H4 (cell line): ENCODE measurements at regions not wholly inside any gene's neighbourhood (a gene's known extent, or its start where the extent isn't known, plus 50 kb on each side); places are given as distances from the start of the nearest gene placed in this dataset.

ENCODE experiments used
- DNase-seq: peaks from one replicate; pipeline ENCODE4 v3.0.0-alpha.2; 2015; ENCODE audit warnings: low spot score

DNA sequence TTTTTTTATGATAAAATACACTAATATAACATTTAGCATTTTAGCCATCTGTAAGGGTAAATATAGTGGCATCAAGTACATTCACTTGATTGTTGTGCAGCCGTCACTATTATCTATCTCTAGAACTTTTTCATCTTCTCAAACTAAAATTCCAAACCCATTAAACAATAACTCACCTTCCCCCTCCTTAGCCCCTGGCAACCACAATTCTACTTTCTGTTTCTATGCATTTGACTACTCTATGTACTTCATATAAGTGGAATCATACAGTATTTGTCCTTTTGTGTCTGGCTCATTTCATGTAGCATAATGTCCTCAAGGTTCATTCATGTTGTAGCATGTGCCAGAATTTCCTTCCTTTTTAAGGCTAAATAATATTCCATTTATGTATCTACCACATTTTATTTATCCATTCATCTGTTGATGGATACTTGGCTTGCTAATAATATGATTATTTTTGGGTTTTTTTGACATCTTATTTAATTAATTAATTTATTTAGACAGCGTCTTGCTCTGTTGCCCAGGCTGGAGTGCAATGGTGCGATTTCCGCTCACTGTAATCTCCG lies 69.6 kb upstream of the MACF1 start:
- DNase-seq: no peak

DNA sequence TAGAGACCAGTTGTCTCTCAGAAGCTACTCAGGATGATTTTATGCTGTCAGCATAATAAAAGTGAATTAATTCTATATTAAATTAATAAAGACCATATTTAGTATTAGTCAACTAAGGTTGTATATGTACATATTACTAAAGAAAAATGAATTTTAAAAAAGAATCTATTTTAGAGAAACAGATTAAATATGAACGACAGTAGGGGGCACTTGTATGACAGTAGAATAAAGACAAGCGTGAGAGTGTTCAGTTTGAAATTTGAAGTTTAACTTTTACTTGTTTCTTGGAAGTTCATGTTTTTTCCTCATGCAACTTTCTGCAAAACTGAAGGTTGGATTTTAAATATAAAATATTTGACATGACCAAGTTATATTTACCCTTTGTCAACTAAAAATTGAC lies 67.9 kb upstream of the MACF1 start:
- no peak for DNase-seq

DNA sequence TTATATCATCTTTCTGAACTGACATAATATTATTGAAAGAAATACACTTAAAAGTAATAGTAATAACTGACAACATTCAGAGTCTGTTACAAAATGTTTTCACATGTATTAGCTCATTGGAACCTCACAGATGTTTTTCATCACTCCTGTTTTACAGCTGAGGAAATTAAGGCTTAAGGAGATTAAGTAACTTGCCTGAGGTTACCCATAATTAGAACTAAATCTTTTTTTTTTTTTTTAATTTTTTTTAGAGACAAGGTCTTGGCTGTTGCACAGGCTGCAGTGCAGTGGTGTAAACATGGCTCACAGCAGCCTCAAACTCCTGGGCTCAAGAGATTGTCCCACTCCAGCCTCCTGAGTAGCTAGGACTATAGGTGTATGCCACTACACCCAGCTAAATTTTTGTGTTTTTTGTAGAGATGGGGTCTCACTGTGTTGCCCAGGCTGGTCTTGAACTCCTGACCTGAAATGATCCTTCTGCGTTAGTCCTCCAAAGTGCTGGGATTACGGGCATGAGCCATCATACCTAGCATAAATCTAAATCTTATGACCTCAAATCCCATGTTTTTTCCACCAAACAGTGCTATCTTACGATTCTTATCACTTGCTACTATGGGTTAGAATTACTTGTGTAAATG lies 64.7 kb upstream of the MACF1 start:
- DNase-seq: no peak

DNA sequence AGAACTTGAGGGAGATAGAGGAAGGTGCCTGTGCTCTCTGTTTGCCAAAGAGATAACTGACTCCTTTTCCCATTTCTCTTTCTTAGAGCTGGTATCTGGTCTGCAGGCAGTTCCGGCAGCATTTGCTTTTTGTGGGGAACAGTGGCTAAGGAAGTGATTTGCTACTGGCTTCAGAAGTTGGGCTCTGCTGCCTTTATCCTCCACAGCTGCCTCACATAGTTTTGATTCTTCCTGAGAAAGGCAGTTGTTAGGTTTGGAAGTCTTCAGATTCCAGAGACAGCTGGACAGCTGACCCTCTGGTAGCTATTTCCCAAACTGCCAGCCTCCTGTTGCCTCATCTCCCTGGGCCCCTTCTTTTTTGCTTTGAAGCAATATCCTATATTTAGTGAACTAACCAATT lies 62.6 kb upstream of the MACF1 start:
- DNase-seq: no peak

DNA sequence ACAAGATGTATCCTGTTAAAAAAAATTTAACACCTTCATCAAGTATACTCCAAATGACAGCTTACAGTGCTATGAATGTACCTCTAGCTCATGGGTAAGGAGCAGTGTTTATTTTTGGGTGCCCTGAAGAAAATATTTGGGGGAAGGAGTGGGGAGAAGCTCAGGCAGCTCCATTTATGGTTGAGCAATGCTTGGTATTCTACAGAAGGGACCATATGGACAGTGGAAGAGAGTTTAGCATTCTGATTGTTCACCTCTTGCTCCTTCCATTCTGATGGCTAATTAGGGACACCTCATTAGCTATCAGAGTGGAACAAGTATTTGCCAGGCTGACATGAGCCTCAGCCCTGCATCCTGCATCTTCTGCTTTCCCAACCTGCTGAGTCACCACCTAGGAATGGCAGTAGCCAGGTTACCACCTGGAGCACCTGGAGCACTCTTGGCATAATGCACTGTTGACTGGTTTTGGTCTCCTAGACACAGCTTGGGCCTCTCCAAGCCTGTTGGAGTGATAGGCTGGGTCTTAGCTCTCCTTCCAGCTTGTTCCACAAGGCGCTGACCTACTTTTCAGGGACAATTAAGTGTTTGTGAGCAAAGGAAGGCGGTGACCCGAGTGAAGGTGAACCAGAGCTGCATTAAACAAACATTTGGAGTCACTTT lies 62.0 kb upstream of the MACF1 start:
- DNase-seq: no peak

DNA sequence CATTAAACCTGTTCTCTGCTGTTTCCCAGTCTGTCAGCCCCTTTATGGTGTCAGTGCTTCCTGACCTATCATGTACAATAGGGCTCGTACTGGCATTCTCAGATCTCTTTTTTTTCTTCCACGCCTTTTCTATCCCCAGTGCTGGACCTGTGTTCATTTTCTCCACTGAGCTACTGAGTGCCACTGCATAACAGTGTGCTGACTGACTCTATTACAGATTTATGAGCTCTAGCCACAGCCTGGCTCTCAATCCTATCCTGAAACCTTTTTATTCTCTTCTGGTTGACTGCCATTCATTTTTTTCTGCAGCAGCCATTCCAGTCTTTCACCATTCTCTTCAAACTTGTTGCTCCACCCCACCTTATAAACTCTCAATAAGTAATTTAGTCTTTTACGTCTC lies 59.6 kb upstream of the MACF1 start:
- DNase-seq: no peak

DNA sequence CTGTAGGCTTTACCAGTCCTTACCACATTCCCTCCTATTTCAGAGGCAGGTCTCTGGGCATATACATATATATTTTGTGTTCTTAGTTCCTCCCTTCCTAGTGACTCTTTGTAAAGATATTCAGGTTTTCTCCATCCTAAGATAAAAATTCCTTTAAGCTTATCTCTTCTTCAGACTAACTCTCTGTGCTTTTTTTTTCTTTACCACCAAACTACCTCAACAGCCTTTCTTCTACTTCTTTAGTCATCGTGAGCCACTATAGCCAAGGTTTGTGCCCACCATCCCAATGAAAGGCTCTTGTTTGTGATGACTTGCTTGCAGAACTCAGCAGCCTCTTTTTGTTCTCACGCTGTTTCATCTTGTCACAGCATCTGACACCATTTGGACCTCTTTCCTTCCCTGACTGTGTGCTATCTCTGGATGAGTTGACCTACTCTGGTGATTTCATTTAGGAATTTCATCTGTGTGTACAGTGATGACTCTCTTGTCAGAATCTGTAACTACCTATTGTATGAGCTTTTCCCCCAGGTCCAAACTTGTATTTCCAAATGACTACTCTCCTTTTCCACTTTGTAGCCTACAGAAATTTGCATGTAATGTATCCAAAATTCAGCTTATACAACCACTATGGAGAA lies 59.0 kb upstream of the MACF1 start:
- DNase-seq: no peak

DNA sequence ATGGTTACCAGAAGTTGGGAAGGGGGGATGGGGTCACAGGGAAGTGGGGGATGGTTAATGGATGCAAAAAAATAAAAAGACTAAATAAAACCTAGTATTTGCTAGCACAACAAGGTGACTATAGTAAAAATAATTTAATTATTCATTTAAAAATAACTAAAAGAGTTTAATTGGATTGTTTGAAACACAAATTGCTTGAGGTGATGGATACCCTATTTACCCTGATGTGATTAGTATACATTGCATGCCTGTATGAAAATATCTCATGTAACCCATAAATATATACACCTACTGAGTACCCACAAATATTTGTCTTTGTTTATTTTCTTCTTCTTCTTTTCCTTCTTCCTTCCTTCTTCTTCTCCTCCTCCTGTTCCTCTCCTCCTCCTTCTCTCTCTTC lies 57.8 kb upstream of the MACF1 start:
- DNase-seq: no peak

DNA sequence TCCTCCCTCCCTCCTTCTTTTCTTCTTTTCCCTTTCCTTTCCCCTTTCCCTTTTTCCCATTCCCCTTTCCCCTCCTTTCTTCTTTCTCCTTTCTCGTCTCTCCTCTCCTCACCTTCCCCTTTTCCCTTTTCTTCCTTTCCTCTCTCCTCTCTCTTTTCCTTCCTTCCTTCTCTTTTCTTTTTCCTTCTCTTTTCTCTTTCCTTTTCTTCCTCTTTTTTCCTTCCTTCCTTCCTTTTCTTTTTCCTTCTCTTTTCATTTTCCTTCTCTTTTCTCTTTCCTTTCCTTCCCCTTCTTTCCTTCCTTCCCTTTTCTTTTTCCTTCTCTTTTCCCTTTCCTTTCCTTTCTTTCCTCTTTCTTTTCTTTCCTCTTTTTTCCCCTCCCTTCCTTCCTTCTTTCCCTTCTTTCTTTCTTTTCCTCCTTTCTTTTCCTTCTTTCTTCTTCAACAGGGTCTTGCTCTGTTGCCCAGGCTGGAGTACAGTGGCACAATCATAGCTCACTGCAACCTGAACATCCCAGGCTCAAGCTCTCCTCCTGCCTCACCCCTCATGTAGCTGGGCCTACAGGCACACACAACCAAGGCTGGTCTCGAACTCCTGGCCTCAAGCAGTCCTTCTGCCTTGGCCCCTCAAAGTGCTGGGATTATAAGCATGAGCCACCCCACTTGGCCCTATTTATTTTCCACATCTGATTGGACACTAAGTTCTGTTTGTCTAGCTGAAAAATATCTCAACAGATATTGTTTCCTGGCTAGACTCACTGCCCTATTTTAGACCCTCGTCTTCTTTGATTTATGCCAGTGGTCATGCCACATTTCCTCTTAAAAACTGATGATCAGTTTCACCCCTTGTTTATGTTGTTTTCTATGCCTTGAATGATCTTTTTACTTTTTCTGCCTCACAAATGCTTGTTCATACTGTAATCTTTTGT lies 57.1 kb upstream of the MACF1 start:
- DNase-seq: no peak

DNA sequence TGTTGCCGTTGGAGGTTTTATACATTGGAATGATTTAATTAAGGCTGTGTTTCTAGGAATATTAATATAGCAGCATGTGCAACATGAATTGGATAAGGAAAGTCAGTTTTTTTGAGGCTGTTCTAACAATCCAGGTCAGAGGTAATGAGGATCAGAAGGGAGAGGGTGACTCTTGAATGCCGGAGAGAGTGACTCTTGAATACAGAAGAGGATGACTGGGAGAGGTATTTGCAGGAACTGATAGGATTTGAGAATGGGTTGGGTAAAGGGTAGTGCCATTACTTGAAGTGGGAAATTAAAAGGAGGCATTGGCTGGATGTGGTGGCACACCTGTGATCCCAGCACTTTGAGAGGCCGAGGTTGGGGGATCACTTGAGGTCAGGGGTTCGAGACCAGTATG lies 55.6 kb upstream of the MACF1 start:
- DNase-seq: no peak

DNA sequence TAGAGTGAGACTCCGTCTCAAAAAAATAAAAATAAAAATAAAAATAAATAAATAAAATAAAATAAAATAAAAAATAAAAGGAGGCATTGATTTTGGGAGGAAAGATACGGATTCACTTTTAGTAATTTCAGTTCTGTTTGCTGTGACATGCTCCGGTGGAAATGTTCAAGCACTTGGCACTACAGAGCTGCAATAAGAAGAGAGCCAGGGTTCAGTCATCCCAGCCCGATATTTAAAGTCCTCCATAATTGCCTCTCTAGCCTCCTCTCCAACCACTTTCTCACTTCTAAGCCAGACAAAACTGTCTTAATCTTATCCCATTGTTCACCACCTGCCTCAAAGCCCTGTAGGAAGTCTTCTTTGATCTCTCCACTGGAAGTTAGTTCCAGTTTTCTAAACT lies 55.0 kb upstream of the MACF1 start:
- no peak for DNase-seq

DNA sequence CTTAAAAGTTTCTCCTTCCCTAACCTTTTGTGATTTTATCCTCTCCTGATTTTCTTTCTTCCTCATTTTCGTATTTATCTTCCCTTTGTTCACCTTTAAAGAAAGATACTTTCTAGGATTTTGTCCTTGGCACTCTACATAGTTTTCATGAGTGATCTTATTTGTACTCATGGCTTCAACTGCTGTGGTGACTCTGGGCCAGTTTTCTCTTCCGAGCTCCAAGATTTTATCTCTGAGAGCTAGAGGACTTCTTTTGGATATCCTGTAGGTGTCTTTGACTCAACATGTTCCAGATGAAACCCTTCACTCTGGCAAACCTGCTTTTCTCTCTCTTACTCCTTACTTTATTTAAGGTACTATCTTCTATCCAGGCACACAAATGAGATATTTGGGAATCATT lies 53.7 kb upstream of the MACF1 start:
- DNase-seq: no peak

DNA sequence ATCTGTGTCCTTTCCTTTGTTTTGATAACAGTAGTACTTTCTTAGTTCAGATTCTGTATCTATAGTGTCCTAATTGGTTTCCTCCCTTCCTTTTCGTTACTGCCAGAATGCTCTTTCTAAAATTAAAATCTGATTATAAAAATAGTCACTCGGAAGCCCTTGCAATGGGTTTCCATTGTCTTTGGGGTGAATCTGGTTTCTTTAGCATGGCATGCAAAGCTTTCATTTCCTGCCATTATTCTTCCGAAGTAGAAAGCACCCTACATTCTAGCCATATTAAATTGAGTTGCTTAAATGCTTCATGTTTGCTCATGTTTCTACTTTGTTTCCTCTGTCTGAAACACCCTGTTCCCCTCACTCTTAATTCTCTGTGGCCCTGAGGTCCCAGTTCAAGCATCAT lies 53.2 kb upstream of the MACF1 start:
- DNase-seq: no peak

DNA sequence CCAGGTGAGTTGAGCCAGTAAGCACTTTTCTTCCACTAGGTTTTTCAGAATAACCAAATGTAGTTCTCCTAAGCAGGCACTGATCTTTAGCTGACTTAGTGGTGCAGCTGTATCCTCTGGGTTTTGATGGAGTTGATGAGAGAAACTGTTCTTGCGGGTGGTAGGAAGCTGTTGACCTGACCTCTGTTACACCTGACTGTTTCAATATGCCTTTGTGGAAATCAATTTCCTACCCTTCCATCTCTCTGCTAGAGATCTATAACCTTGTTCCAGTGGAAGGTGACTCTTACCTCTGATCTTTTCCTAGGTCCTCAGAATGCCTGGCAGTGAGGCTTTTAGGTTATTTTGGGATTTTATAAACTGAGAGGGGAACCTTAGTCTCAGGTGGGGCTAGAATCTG lies 51.6 kb upstream of the MACF1 start:
- DNase-seq: no peak

DNA sequence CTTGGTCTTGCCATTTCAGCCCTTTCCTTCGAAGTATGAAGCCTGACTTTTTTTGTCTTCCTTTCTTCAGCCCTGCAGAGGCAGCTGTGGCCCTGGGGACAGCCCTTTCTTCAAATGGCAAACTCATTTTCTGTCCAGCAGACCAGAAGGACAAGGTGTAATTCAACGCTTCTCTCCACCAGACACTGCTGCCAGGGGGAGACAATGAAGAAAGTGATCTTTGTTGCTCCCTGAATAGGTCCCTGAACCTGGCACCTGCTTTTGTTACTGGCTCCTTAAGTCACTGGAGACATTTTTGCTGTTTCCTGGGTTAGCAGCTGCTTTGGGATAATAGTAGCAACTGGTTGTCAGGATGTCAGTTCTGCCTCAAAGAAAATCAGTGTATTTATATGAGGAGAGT lies 50.8 kb upstream of the MACF1 start:
- no peak for DNase-seq

DNA sequence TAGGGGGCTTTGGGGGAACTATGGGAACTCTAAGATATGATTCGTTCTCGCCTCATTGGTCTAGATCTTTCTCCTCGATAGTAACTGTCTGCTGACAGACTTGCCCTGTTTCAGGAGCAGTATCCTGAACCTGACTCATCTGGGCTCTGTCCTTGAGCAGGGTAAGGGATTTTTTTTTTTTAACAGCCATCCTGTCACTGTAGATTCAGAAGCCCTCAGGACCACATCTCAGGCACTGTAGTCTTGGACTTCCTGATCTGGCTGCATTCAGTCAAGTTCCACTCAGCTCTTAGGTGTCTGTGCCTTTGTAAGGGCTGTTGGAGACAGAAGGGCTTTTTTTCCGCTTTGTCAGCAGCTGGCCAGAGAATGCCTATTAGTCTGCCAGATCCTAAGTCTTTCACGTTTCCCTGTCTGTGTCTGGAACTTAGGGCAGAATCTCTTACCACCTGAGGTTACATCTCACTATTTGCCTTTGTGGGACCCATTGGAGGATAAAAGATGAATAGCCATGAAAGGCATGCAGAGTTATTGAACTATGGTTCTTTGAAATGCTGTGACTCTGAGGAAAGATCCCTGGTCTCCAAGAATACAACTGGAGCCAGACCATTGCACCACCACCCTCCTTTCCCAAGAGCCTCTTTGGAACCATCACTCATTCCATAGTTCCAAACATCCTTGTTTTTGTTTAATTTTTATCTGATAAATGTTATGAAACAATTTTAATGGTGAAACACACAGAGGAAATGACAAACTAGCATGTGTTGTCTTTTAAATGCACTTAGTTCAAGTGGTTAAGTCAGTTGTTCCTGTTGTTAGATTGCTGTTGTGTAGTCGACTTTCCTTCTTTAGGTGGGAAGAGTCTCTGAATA lies 49.7 kb upstream of the MACF1 start:
- DNase-seq: peak; percentile 12
